ENCODE measurements at regions not wholly inside any gene's neighbourhood (a gene's known extent, or its start where the extent isn't known, plus 50 kb on each side); places are given as distances from the start of the nearest gene placed in this dataset.

- TF ChIP-seq REST (IDR thresholded peaks at IDR 0.05; ENCODE audit: insufficient read depth in 1 of 2, low read depth in 2 of 2, low read length in 2 of 2) (no peak), POLR2AphosphoS5 (IDR thresholded peaks at IDR 0.05; ENCODE audit: low read depth, low read length) (no peak), TAF1 (IDR thresholded peaks at IDR 0.05; ENCODE audit: borderline replicate concordance, insufficient read depth, low read length) (no peak), SIN3A (IDR thresholded peaks at IDR 0.05; ENCODE audit: borderline replicate concordance, insufficient read depth, low read length) (no peak)
Measured at GRCh38 chr2:41884718-41885117, 163.1 kb upstream of the PKDCC start.
